ENCODE measurements at regions not wholly inside any gene's neighbourhood (a gene's known extent, or its start where the extent isn't known, plus 50 kb on each side); places are given as distances from the start of the nearest gene placed in this dataset.

DNA sequence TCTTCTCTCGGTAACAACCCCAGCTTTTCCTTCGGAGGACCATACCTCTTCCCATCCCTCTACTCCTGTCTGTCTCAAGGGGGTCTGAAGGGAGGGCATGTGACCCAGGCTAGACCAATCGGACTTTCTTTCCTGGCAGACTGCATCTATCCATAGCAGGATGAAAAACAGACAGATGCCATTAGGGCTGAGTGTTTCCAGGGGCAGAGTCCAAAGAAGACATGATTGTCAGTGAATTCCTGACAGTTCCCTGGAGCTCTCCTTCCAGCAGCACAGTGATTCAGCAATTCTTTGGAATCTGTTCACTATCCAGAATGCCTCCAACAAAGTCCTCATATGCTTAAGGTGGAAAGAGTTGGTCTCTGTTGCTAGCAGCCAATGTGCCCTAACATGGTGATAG lies 189.8 kb downstream of the KCTD12 start:
- TF ChIP-seq, protein P1, sequence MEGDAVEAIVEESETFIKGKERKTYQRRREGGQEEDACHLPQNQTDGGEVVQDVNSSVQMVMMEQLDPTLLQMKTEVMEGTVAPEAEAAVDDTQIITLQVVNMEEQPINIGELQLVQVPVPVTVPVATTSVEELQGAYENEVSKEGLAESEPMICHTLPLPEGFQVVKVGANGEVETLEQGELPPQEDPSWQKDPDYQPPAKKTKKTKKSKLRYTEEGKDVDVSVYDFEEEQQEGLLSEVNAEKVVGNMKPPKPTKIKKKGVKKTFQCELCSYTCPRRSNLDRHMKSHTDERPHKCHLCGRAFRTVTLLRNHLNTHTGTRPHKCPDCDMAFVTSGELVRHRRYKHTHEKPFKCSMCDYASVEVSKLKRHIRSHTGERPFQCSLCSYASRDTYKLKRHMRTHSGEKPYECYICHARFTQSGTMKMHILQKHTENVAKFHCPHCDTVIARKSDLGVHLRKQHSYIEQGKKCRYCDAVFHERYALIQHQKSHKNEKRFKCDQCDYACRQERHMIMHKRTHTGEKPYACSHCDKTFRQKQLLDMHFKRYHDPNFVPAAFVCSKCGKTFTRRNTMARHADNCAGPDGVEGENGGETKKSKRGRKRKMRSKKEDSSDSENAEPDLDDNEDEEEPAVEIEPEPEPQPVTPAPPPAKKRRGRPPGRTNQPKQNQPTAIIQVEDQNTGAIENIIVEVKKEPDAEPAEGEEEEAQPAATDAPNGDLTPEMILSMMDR (IDR thresholded peaks at IDR 0.05), result no peak
- TF ChIP-seq POLR2AphosphoS5 (IDR thresholded peaks at IDR 0.05), result no peak
